GM12875 (cell line): ENCODE measurements at regions not wholly inside any gene's neighbourhood (a gene's known extent, or its start where the extent isn't known, plus 50 kb on each side); places are given as distances from the start of the nearest gene placed in this dataset.

Source experiments
- H3K4me3 ChIP-seq: one replicate; pipeline ENCODE4 v1.5.1; 2011; ENCODE audit warnings: low read depth, low read length, control low read depth
- TF ChIP-seq, protein P1 (sequence below): IDR thresholded peaks from 2 replicates; pipeline ENCODE4 v1.5.1; 2011; ENCODE audit warnings: low read depth, mild to moderate bottlenecking, control low read depth, inconsistent platforms, low read length, moderate library complexity, borderline replicate concordance; ENCODE audit not compliant: insufficient read depth

DNA sequence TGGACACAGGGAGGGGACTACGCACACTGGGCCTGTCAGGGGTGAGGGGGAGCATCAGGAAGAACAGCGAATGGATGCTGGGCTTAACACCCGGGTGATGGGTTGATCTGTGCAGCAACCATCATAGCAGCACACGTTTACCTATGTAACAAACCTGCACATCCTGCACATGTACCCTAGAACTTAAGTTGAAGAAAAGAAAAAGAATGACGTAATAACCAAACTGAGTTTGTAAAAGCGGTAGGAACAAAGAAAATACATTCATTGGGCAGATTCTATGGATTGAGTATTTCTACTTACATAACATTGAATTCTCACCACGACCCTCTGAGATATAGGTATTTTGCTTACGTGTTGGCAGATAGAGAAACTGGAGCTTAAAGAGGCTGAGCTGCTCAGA, 468.4 kb downstream of the TTLL7 start:
- TF ChIP-seq, protein P1, sequence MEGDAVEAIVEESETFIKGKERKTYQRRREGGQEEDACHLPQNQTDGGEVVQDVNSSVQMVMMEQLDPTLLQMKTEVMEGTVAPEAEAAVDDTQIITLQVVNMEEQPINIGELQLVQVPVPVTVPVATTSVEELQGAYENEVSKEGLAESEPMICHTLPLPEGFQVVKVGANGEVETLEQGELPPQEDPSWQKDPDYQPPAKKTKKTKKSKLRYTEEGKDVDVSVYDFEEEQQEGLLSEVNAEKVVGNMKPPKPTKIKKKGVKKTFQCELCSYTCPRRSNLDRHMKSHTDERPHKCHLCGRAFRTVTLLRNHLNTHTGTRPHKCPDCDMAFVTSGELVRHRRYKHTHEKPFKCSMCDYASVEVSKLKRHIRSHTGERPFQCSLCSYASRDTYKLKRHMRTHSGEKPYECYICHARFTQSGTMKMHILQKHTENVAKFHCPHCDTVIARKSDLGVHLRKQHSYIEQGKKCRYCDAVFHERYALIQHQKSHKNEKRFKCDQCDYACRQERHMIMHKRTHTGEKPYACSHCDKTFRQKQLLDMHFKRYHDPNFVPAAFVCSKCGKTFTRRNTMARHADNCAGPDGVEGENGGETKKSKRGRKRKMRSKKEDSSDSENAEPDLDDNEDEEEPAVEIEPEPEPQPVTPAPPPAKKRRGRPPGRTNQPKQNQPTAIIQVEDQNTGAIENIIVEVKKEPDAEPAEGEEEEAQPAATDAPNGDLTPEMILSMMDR: no peak
- H3K4me3 ChIP-seq: no peak overlapping the region

DNA sequence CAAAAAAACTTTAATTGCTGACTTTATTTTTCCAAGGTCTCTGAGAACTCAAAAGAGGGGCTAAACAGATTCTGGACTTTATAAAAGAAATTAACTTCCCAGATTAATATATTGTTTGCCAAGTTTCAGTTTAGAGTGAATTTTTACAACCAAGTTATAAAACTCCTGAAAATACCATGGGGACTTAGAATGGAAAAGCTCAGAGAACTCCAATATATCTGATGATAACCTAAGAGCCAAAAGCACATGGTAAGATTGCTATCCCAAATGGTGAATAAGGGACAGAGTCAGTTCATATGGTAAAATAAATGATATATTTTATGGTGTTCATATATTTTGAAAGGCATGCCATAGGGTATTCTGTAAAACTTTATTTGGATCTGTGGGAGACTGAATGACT, 470.9 kb downstream of the TTLL7 start:
- TF ChIP-seq, protein P1: no peak
- no peak overlapping the region for H3K4me3 ChIP-seq

DNA sequence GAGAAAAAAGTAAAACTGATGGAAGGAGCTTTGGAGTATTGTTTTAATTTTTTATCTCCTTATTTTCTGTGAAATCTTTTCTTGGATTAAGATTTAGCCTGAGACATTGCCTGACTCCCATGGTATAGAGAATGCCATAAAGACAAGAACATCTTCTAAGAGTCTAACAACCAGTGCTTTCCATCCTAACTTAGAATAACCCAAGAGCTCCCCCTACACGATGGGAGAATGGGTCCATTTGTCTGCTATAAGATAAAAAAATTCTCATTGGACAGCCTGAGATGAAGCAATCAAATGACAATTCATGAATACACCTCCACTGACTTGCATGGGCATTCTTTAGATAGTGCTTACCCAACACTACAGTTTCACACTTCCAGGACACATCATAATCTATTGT, 478.1 kb downstream of the TTLL7 start:
- no peak overlapping the region for H3K4me3 ChIP-seq
- TF ChIP-seq, protein P1: no peak

DNA sequence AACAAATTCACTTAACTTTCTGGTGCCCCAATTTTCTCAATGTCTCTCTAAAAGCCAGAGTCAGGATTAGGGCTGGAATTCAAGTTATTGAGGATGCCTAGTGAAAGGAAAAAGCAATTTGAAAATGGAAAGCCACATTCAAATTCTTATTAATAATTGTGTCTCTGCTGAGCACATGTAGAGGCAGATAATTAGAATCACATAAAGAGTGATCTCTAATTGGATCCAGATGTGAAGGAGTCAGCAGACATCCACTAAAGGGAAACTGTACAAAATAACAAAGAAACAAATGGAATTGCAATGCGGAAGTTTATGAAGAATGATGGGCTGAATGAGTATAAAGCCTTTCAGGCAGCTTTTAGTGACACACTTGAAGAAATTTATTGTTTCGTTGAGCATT, 482.6 kb downstream of the TTLL7 start:
- TF ChIP-seq, protein P1: no peak
- H3K4me3 ChIP-seq: no peak overlapping the region

DNA sequence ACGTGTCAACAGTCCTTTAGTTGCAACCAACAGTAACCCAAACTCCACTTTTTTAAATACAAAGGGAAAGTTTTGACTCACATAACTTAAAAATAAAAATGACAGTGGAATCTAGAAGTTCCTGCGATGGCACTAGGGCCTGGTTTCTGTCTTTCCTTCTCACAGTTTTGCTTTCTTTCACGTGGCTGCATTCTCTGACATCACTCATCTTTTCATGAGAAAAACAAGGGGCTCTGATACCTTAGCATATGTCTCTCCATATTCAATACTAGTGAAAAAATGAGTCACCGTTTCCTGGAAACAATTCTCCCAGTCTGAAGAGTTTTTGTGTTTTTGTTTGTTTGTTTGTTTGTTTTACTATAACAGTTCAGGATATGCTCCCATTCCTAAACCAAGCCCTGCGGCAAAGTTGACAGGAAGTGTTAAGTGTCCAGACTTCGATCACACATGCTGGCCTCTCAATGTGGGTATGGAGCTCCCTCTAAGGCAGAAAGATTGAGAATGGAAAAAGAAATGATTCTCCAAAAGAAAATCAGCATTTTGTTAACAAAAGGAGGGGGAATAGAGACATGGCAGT, 483.3 kb downstream of the TTLL7 start:
- no peak overlapping the region for H3K4me3 ChIP-seq
- TF ChIP-seq, protein P1: no peak

DNA sequence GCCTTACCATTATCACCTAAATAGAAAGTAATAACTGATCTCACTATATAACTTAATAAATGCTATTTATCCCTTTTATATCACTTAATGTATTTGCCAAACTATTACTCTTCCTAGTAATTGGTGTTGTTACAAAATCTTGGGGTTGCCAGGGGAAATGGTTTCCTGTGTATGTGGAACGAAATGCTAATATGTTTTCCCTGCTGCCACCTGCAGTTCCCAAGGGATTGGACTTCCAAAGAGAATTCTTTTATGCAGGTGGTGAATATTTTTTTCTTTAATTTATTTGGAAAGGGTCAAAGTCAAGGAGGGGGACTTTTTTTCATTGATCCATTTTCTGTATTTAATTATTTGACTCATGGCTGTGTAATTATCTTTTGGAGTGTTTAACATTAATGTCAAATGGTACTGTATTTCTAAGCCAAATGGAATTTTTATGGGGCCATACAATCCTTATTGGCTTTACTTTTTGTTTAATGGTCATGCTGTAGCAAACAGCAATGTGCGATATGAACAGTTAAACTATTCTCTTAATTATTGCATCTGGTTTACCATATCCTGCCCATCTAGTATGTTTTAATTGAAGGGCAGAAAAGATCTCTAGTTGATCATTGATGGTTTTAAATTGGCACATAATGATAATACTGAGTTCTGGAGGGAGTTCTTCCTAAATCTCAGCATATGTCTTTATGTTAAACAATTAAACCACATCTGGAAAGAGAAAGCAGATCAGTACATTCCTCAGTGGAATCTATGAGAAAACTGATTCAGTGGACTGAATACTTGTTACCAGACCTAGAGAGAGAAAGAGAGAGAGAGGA, 486.3 kb downstream of the TTLL7 start:
- H3K4me3 ChIP-seq: no peak overlapping the region
- TF ChIP-seq, protein P1: no peak
